ENCODE measurements at regions not wholly inside any gene's neighbourhood (a gene's known extent, or its start where the extent isn't known, plus 50 kb on each side); places are given as distances from the start of the nearest gene placed in this dataset.

DNA sequence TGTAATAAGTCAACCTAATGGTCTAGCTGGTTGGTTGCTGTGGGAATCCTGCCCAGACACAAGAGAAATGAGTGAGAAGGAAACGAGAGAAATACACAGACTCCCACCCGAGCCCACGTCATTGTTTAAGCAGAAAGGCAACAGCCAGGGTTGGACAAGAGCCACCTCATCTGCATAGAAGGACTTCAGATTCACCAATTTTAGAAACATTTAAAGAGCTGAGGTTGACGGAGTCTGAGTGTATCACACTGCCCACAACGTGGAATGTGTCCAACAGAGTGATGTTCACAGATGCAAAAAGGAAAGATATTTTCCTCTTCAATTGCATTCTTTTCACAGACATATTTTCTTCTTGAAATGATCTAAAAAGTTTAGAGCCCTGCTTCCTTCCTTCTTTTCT is 349.5 kb downstream of the AGTPBP1 start:
- Histone ChIP-seq H3K4me3 (ENCODE audit: low read length) (no peak overlapping the region), H3F3A (ENCODE audit: insufficient read depth, low read length, poor library complexity, severe bottlenecking) (no peaks in the 10 kb centered on the region), H3K9me3 (ENCODE audit: low read length) (no peaks in the 10 kb centered on the region), H3K36me3 (ENCODE audit: insufficient read depth, low read length) (no peaks in the 10 kb centered on the region), H3K79me2 (replicated peaks; ENCODE audit: insufficient read depth, low read length) (no peaks in the 10 kb centered on the region), H3K9ac (ENCODE audit: low read length) (no peak overlapping the region), H3K27me3 (ENCODE audit: insufficient read depth, low read depth, low read length) (no peaks in the 10 kb centered on the region), H3K27ac (ENCODE audit: low read length) (no peak overlapping the region), H2AFZ (ENCODE audit: low read depth, low read length) (no peak overlapping the region), H3K9me2 (ENCODE audit: insufficient read depth, low read length) (no peaks in the 10 kb centered on the region), H3K4me2 (ENCODE audit: low read length) (no peak overlapping the region), H4K20me1 (ENCODE audit: insufficient read depth) (no peaks in the 10 kb centered on the region)
- TF ChIP-seq MXI1 (conservative IDR thresholded peaks at IDR 0.05; ENCODE audit: poor library complexity, severe bottlenecking) (no peak), TAF1 (IDR thresholded peaks at IDR 0.05; ENCODE audit: low read depth) (no peak), POLR2AphosphoS5 (IDR thresholded peaks at IDR 0.05) (no peak), EP300 (conservative IDR thresholded peaks at IDR 0.05; ENCODE audit: poor library complexity, severe bottlenecking) (no peak), SMC3 (conservative IDR thresholded peaks at IDR 0.05; ENCODE audit: poor library complexity) (no peak), EZH2 (IDR thresholded peaks at IDR 0.05; ENCODE audit: borderline replicate concordance, insufficient read depth, low read length, poor library complexity, severe bottlenecking) (no peak), RAD21 (conservative IDR thresholded peaks at IDR 0.05) (no peak)
- TF ChIP-seq, protein P1, sequence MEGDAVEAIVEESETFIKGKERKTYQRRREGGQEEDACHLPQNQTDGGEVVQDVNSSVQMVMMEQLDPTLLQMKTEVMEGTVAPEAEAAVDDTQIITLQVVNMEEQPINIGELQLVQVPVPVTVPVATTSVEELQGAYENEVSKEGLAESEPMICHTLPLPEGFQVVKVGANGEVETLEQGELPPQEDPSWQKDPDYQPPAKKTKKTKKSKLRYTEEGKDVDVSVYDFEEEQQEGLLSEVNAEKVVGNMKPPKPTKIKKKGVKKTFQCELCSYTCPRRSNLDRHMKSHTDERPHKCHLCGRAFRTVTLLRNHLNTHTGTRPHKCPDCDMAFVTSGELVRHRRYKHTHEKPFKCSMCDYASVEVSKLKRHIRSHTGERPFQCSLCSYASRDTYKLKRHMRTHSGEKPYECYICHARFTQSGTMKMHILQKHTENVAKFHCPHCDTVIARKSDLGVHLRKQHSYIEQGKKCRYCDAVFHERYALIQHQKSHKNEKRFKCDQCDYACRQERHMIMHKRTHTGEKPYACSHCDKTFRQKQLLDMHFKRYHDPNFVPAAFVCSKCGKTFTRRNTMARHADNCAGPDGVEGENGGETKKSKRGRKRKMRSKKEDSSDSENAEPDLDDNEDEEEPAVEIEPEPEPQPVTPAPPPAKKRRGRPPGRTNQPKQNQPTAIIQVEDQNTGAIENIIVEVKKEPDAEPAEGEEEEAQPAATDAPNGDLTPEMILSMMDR (IDR thresholded peaks at IDR 0.05; ENCODE audit: poor library complexity, severe bottlenecking), result no peak
- TF ChIP-seq, protein P2, sequence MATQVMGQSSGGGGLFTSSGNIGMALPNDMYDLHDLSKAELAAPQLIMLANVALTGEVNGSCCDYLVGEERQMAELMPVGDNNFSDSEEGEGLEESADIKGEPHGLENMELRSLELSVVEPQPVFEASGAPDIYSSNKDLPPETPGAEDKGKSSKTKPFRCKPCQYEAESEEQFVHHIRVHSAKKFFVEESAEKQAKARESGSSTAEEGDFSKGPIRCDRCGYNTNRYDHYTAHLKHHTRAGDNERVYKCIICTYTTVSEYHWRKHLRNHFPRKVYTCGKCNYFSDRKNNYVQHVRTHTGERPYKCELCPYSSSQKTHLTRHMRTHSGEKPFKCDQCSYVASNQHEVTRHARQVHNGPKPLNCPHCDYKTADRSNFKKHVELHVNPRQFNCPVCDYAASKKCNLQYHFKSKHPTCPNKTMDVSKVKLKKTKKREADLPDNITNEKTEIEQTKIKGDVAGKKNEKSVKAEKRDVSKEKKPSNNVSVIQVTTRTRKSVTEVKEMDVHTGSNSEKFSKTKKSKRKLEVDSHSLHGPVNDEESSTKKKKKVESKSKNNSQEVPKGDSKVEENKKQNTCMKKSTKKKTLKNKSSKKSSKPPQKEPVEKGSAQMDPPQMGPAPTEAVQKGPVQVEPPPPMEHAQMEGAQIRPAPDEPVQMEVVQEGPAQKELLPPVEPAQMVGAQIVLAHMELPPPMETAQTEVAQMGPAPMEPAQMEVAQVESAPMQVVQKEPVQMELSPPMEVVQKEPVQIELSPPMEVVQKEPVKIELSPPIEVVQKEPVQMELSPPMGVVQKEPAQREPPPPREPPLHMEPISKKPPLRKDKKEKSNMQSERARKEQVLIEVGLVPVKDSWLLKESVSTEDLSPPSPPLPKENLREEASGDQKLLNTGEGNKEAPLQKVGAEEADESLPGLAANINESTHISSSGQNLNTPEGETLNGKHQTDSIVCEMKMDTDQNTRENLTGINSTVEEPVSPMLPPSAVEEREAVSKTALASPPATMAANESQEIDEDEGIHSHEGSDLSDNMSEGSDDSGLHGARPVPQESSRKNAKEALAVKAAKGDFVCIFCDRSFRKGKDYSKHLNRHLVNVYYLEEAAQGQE (IDR thresholded peaks at IDR 0.05; ENCODE audit: borderline replicate concordance), result no peak

DNA sequence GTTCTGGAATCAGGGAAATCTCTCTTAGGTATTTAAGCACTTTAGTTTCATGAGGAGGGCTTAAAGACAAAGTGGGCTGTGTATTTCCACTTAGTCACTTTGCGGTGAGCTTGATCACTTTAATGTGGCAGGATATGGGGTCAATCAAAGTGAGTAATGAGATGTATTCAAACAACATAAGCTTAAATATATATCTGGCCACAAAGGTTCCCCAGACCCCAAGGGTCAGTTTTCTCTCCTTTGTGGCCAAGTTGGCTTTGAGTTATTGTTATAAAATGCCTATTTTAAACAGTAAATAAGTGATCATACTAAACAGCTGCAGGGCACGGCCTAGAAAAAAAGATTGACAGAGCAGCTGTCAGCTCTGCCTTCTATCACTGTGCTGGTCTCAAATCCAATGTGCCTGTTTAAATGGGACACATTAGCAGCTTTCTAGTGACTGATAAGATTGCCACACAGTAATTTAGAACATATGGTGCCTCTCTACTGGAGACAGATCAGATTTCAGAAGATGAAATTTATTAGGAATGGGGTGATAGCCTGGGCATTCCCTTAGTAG is 363.9 kb downstream of the AGTPBP1 start:
- no peaks in the 10 kb centered on the region for H3K36me3 ChIP-seq (ENCODE audit: insufficient read depth, low read length)
- H3K9ac ChIP-seq (ENCODE audit: low read length), result no peak overlapping the region
- TF ChIP-seq EZH2 (IDR thresholded peaks at IDR 0.05; ENCODE audit: borderline replicate concordance, insufficient read depth, low read length, poor library complexity, severe bottlenecking) (no peak), EP300 (conservative IDR thresholded peaks at IDR 0.05; ENCODE audit: poor library complexity, severe bottlenecking) (peak; percentile 47)
- H3K4me3 ChIP-seq (ENCODE audit: low read length), result no peak overlapping the region
- H3K9me3 ChIP-seq (ENCODE audit: low read length), result no peaks in the 10 kb centered on the region
- H3K27ac ChIP-seq (ENCODE audit: low read length), result no peak overlapping the region
- H3K4me2 ChIP-seq (ENCODE audit: low read length), result no peak overlapping the region
- H2AFZ ChIP-seq (ENCODE audit: low read depth, low read length), result no peak overlapping the region
- no peaks in the 10 kb centered on the region for H3K27me3 ChIP-seq (ENCODE audit: insufficient read depth, low read depth, low read length)
- H4K20me1 ChIP-seq (ENCODE audit: insufficient read depth), result no peaks in the 10 kb centered on the region
- H3F3A ChIP-seq (ENCODE audit: insufficient read depth, low read length, poor library complexity, severe bottlenecking), result no peaks in the 10 kb centered on the region
- H3K9me2 ChIP-seq (ENCODE audit: insufficient read depth, low read length), result no peaks in the 10 kb centered on the region
- H3K79me2 ChIP-seq (replicated peaks; ENCODE audit: insufficient read depth, low read length), result no peaks in the 10 kb centered on the region
